ENCODE measurements at regions not wholly inside any gene's neighbourhood (a gene's known extent, or its start where the extent isn't known, plus 50 kb on each side); places are given as distances from the start of the nearest gene placed in this dataset.
"Not testable (repeated sequence)": the region's sequence is repeated elsewhere in the genome, so short reads cannot be mapped to it uniquely, and the experiment has no call there.

DNA sequence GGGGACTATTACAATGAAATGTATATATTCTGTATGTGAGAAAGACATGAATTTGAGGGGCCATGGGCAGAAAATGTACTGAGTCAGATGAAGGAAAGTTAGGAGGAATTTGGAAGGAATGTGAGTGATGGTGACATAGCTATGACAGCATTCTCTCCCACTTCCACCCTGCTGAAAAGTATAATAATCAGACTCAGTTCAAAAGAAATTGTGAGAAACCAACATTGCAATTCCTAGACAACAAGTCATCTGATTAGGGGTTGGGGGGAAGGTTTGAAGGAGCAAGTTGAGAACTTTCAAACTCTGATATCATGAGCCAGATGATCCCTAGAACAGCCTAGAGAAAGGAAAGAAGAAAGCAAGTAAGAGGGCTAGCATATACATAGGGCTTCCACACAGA lies 370.6 kb downstream of the DMRTA1 start:
- H3K27ac ChIP-seq, result no peak overlapping the region
- DNase-seq, result no peak
- H3K4me1 ChIP-seq, result no peaks in the 10 kb centered on the region
- no peaks in the 10 kb centered on the region for H3K9me3 ChIP-seq
- no peak overlapping the region for H3K4me3 ChIP-seq
- in situ Hi-C loops (cut with MboI; ENCODE audit: low sequenced_read_pairs in 4 of 4), result no loop called here
- no peak for TF ChIP-seq CTCF (IDR thresholded peaks at IDR 0.05 in 4 of 5, conservative IDR thresholded peaks at IDR 0.05 in 1 of 5)
- no peak for TF ChIP-seq POLR2A (IDR thresholded peaks at IDR 0.05)
- no peaks in the 10 kb centered on the region for H3K36me3 ChIP-seq
- ATAC-seq, result no peak
- intact Hi-C loops (cut with DNase I; ENCODE audit: low total_unique reads), result no loop called here
- H3K27me3 ChIP-seq, result no peaks in the 10 kb centered on the region

- no peak overlapping the region for H3K4me3 ChIP-seq
- DNase-seq (no peak), ATAC-seq (no peak)
- H3K9me3 ChIP-seq, result no peaks in the 10 kb centered on the region
- H3K27me3 ChIP-seq, result no peaks in the 10 kb centered on the region
- H3K4me1 ChIP-seq, result no peaks in the 10 kb centered on the region
- TF ChIP-seq CTCF (IDR thresholded peaks at IDR 0.05 in 4 of 5, conservative IDR thresholded peaks at IDR 0.05 in 1 of 5), result no peak
- TF ChIP-seq POLR2A (IDR thresholded peaks at IDR 0.05), result no peak
- no peak overlapping the region for H3K27ac ChIP-seq
- H3K36me3 ChIP-seq, result no peaks in the 10 kb centered on the region
- in situ Hi-C loops (cut with MboI; ENCODE audit: low sequenced_read_pairs in 4 of 4), result no loop called here
- intact Hi-C loops (cut with DNase I; ENCODE audit: low total_unique reads), result no loop called here
Observed at GRCh38 chr9:22829236-22829635, 382.6 kb downstream of the DMRTA1 start.

GRCh38 chr9:22838266-22838665 lies 391.6 kb downstream of the DMRTA1 start:
- ATAC-seq (no peak), DNase-seq (no peak)
- intact Hi-C loops (cut with DNase I; ENCODE audit: low total_unique reads) (no loop called here), in situ Hi-C loops (cut with MboI; ENCODE audit: low sequenced_read_pairs in 4 of 4) (no loop called here)
- H3K36me3 ChIP-seq, result no peaks in the 10 kb centered on the region
- no peaks in the 10 kb centered on the region for H3K9me3 ChIP-seq
- H3K27me3 ChIP-seq, result no peaks in the 10 kb centered on the region
- no peak overlapping the region for H3K4me3 ChIP-seq
- TF ChIP-seq CTCF (IDR thresholded peaks at IDR 0.05 in 4 of 5, conservative IDR thresholded peaks at IDR 0.05 in 1 of 5), result no peak
- no peak for TF ChIP-seq POLR2A (IDR thresholded peaks at IDR 0.05)
- H3K27ac ChIP-seq, result no peak overlapping the region
- no peaks in the 10 kb centered on the region for H3K4me1 ChIP-seq

- in situ Hi-C loops (cut with MboI; ENCODE audit: low sequenced_read_pairs in 4 of 4), result no loop called here
Observed at GRCh38 chr9:22840641-22841040, 394.0 kb downstream of the DMRTA1 start.

DNA sequence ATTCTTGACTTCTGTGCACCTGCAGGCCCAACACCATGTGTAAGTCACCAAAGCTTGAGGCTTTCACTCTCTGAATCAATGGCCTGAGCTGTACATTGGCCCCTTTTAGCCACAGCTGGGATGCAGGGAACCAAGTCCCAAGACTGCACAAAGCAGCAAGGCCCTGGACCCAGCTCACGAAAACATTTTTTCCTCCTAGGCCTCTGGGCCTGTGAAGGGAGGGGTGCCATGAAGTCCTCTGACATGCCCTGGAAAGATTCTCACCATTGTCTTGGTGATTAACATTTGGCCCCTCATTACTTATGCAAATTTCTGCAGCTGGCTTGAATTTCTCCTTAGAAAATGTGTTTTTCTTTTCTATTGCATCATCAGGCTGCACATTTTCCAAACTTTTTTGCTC lies 398.6 kb downstream of the DMRTA1 start:
- intact Hi-C loops (cut with DNase I; ENCODE audit: low total_unique reads); ATAC-seq; DNase-seq; in situ Hi-C loops (cut with MboI; ENCODE audit: low sequenced_read_pairs in 4 of 4); H3K27ac ChIP-seq; H3K4me3 ChIP-seq; H3K27me3 ChIP-seq; H3K36me3 ChIP-seq; H3K4me1 ChIP-seq: not testable (repeated sequence)
- peaks cover 0 to 10% (median 0%) of the 10 kb centered on the region in 3 donors for H3K9me3 ChIP-seq

More at GRCh38 chr9:22840641-22841040, 394.0 kb downstream of the DMRTA1 start:
- intact Hi-C loops (cut with DNase I; ENCODE audit: low total_unique reads), result no loop called here
- H3K36me3 ChIP-seq, result no peaks in the 10 kb centered on the region
- H3K4me1 ChIP-seq, result no peaks in the 10 kb centered on the region
- H3K9me3 ChIP-seq, result no peaks in the 10 kb centered on the region
- no peak for DNase-seq
- TF ChIP-seq CTCF (IDR thresholded peaks at IDR 0.05 in 4 of 5, conservative IDR thresholded peaks at IDR 0.05 in 1 of 5) (no peak), POLR2A (IDR thresholded peaks at IDR 0.05) (no peak)
- H3K27ac ChIP-seq, result no peak overlapping the region
- no peak for ATAC-seq
- no peak overlapping the region for H3K4me3 ChIP-seq
- no peaks in the 10 kb centered on the region for H3K27me3 ChIP-seq

Measured in gastrocnemius medialis (tissue), 4 donors.